Epithelial cell of prostate (primary cell): ENCODE measurements at regions not wholly inside any gene's neighbourhood (a gene's known extent, or its start where the extent isn't known, plus 50 kb on each side); places are given as distances from the start of the nearest gene placed in this dataset.
"Not testable (repeated sequence)": the region's sequence is repeated elsewhere in the genome, so short reads cannot be mapped to it uniquely, and the experiment has no call there.

ENCODE experiments used
- DNase-seq: peaks from one replicate; pipeline ENCODE4 v3.0.0-alpha.2; 2011; ENCODE audit warnings: low read depth, low spot score
- H3K27ac ChIP-seq: fragments of 450-650 bp; 2 replicates; pipeline ENCODE4 v1.5.1; 2017; ENCODE audit warnings: mild to moderate bottlenecking

GRCh38 chr1:30135698-30136097, 587.7 kb downstream of the MATN1 start:
- no peak for DNase-seq

GRCh38 chr1:30134466-30135217, 588.7 kb downstream of the MATN1 start:
- no peak overlapping the region for H3K27ac ChIP-seq
- no peak for DNase-seq

More at GRCh38 chr1:30135698-30136097, 587.7 kb downstream of the MATN1 start:
- no peak overlapping the region for H3K27ac ChIP-seq

GRCh38 chr1:30133414-30134055, 589.9 kb downstream of the MATN1 start:
- no peak overlapping the region for H3K27ac ChIP-seq
- no peak for DNase-seq

GRCh38 chr1:30132602-30133286, 590.6 kb downstream of the MATN1 start:
- no peak for DNase-seq
- H3K27ac ChIP-seq = no peak overlapping the region

- not testable (repeated sequence) for DNase-seq, H3K27ac ChIP-seq
Measured at GRCh38 chr1:30130566-30130965, 592.8 kb downstream of the MATN1 start.

GRCh38 chr1:30130099-30130498, 593.3 kb downstream of the MATN1 start:
- H3K27ac ChIP-seq = no peak overlapping the region
- DNase-seq = no peak

GRCh38 chr1:30129421-30130055, 593.8 kb downstream of the MATN1 start:
- no peak for DNase-seq
- H3K27ac ChIP-seq = no peak overlapping the region

GRCh38 chr1:30129001-30129408, 594.4 kb downstream of the MATN1 start:
- H3K27ac ChIP-seq = no peak overlapping the region
- no peak for DNase-seq

- H3K27ac ChIP-seq = no peak overlapping the region
- DNase-seq = no peak
Measured at GRCh38 chr1:30126848-30127247, 596.5 kb downstream of the MATN1 start.

- no peak overlapping the region for H3K27ac ChIP-seq
- DNase-seq = no peak
Measured at GRCh38 chr1:30125821-30126170, 597.6 kb downstream of the MATN1 start.

GRCh38 chr1:30125021-30125820, 598.2 kb downstream of the MATN1 start:
- no peak for DNase-seq
- H3K27ac ChIP-seq = no peak overlapping the region

- no peak for DNase-seq
Measured at GRCh38 chr1:30123896-30124295, 599.5 kb downstream of the MATN1 start.

GRCh38 chr1:30123036-30123435, 600.3 kb downstream of the MATN1 start:
- DNase-seq = no peak
- H3K27ac ChIP-seq = no peak overlapping the region

More at GRCh38 chr1:30123896-30124295, 599.5 kb downstream of the MATN1 start:
- no peak overlapping the region for H3K27ac ChIP-seq

GRCh38 chr1:30120245-30121000, 603.0 kb downstream of the MATN1 start:
- no peak for DNase-seq
- H3K27ac ChIP-seq = no peak overlapping the region

GRCh38 chr1:30117685-30118084, 605.7 kb downstream of the MATN1 start:
- no peak for DNase-seq
- no peak overlapping the region for H3K27ac ChIP-seq

- H3K27ac ChIP-seq = no peak overlapping the region
- no peak for DNase-seq
Measured at GRCh38 chr1:30111431-30111830, 612.0 kb downstream of the MATN1 start.

GRCh38 chr1:30110846-30111245, 612.5 kb downstream of the MATN1 start:
- DNase-seq = no peak
- no peak overlapping the region for H3K27ac ChIP-seq

GRCh38 chr1:30109853-30110252, 613.5 kb downstream of the MATN1 start:
- no peak for DNase-seq
- H3K27ac ChIP-seq = no peak overlapping the region

GRCh38 chr1:30108186-30108585, 615.2 kb downstream of the MATN1 start:
- H3K27ac ChIP-seq = no peak overlapping the region
- DNase-seq = no peak
